ENCODE measurements at regions not wholly inside any gene's neighbourhood (a gene's known extent, or its start where the extent isn't known, plus 50 kb on each side); places are given as distances from the start of the nearest gene placed in this dataset.

- TF ChIP-seq CTCF (IDR thresholded peaks at IDR 0.05; ENCODE audit: low read depth, low read length) = no peak
- TF ChIP-seq POLR2A (IDR thresholded peaks at IDR 0.05; ENCODE audit: extremely low read depth, insufficient read length) = no peak
- no peak for TF ChIP-seq MAX (IDR thresholded peaks at IDR 0.05; ENCODE audit: low read depth, low read length)
These were observed 298.4 kb upstream of the SPAG17 start for GRCh38 chr1:118483245-118484006.
